NCI-H2196 (cell line): ENCODE measurements at regions not wholly inside any gene's neighbourhood (a gene's known extent, or its start where the extent isn't known, plus 50 kb on each side); places are given as distances from the start of the nearest gene placed in this dataset.
"Not testable (repeated sequence)": the region's sequence is repeated elsewhere in the genome, so short reads cannot be mapped to it uniquely, and the experiment has no call there.

ENCODE experiments used
- DNase-seq: peaks from one replicate; lab custom pipeline; 2025; ENCODE audit not compliant: unreplicated experiment; lab: John Stamatoyannopoulos, UW

GRCh38 chr13:65964672-65965071 is 1265.5 kb downstream of the PCDH9 start:
- no peak for DNase-seq

GRCh38 chr13:65959305-65959704 is 1270.8 kb downstream of the PCDH9 start:
- no peak for DNase-seq

- no peak for DNase-seq
Measured at GRCh38 chr13:65946387-65946786, 1283.7 kb downstream of the PCDH9 start.

GRCh38 chr13:65943708-65944107 is 1286.4 kb downstream of the PCDH9 start:
- no peak for DNase-seq

GRCh38 chr13:65943024-65943423 is 1287.1 kb downstream of the PCDH9 start:
- DNase-seq, result no peak

GRCh38 chr13:65940720-65941119 is 1289.4 kb downstream of the PCDH9 start:
- no peak for DNase-seq

GRCh38 chr13:65937251-65937650 is 1292.9 kb downstream of the PCDH9 start:
- no peak for DNase-seq

- no peak for DNase-seq
Measured at GRCh38 chr13:65936249-65936648, 1293.9 kb downstream of the PCDH9 start.

GRCh38 chr13:65932587-65933239 is 1297.4 kb downstream of the PCDH9 start:
- no peak for DNase-seq

- DNase-seq, result no peak
Measured at GRCh38 chr13:65932013-65932412, 1298.1 kb downstream of the PCDH9 start.

- DNase-seq, result no peak
Measured at GRCh38 chr13:65929436-65929835, 1300.7 kb downstream of the PCDH9 start.

GRCh38 chr13:65926750-65927171 is 1303.4 kb downstream of the PCDH9 start:
- no peak for DNase-seq

GRCh38 chr13:65922846-65923245 is 1307.3 kb downstream of the PCDH9 start:
- not testable (repeated sequence) for DNase-seq

GRCh38 chr13:65921933-65922332 is 1308.2 kb downstream of the PCDH9 start:
- no peak for DNase-seq

- no peak for DNase-seq
Measured at GRCh38 chr13:65917731-65918130, 1312.4 kb downstream of the PCDH9 start.

- DNase-seq, result no peak
Measured at GRCh38 chr13:65915195-65915594, 1314.9 kb downstream of the PCDH9 start.

- no peak for DNase-seq
Measured at GRCh38 chr13:65914716-65915115, 1315.4 kb downstream of the PCDH9 start.

GRCh38 chr13:65913173-65913572 is 1317.0 kb downstream of the PCDH9 start:
- no peak for DNase-seq

GRCh38 chr13:65912516-65912915 is 1317.6 kb downstream of the PCDH9 start:
- no peak for DNase-seq

- no peak for DNase-seq
Measured at GRCh38 chr13:65911546-65912193, 1318.5 kb downstream of the PCDH9 start.

- DNase-seq, result no peak
Measured at GRCh38 chr13:65909501-65909900, 1320.6 kb downstream of the PCDH9 start.

GRCh38 chr13:65907666-65908525 is 1322.2 kb downstream of the PCDH9 start:
- no peak for DNase-seq
